Left ventricle myocardium superior (tissue), 1 donor: ENCODE measurements at regions not wholly inside any gene's neighbourhood (a gene's known extent, or its start where the extent isn't known, plus 50 kb on each side); places are given as distances from the start of the nearest gene placed in this dataset.
A peak's percentile ranks its signal among the peaks of the same experiment; 100 is the strongest.

ENCODE experiments used
- ATAC-seq: fragments of 200-7000 bp; cut with Tn5 transposase; one replicate; pipeline ENCODE4 v1.9.1; 2020; ENCODE audit warnings: mild to moderate bottlenecking, moderate library complexity
- DNase-seq: peaks from one replicate; pipeline ENCODE4 v3.0.0-alpha.2; 2020
- intact Hi-C: fragments of 100-400 bp; cut with micrococcal nuclease; formaldehyde crosslinking; loops from one replicate; pipeline ENCODE4 v1.11.0; 2022
- donor health status: DM: no; HTN: yes; CAD: no; lungs with severe emphysema.

DNA sequence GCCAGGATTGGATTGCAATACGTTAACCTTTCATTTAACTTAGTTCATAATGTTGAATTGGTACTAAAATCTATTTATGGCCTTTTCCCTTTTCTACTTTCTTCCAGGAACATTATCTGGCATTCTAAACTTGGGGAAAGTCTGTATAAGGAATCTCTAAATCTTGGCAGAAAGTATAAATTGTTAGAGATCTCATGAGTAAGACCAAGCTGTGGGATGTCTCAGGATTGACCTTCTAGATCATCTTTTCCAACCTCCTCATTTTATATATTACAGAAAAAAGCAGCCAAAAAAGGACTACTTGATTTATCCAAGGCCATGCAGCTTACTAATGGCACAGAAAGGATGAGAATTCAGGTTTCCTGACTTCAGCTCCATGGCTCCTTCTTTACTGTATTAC, 598.3 kb downstream of the INHBA start:
- intact Hi-C loops = no loop called here
- no peak for ATAC-seq
- no peak for DNase-seq

DNA sequence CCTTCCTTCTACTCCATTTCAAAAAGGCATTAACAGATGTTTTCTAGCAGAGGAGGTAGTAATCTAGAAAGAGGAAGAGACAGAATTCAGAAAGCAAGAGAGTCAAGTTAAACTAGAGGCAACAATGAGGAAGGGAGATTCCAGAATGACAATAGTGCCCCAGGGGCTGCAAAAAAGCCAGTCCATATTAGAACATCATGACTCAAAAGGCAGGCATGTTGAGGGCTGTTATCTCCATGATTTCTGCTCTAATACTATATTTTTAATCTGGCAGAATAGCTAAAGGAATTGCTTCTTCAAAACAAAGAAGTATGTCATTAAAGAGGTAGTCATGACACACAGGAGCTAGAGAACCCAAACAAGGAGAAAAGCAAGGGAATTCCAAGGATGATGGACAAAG, 599.6 kb downstream of the INHBA start:
- DNase-seq (no peak), ATAC-seq (no peak)
- intact Hi-C loops = no loop called here

DNA sequence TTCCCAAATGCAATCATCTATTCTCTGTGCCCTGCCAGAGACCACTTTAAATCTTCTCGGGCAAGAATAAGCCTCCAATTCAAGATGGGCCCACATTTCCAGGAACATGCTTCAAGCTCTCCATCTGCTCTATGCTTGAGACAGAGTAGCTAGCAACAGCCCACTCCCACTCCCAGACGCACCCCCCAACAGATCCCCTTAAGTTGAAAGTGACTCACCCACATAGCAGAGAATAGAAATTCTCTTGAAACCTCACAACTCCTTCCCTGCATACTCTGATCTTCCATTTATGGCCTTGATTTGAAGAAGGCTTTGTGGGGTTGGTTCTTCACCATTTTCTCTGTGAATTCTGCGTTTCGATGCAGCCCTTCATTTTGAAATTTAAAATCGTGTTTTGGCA, 604.0 kb downstream of the INHBA start:
- DNase-seq = no peak
- ATAC-seq = no peak
- intact Hi-C loops = no loop called here

DNA sequence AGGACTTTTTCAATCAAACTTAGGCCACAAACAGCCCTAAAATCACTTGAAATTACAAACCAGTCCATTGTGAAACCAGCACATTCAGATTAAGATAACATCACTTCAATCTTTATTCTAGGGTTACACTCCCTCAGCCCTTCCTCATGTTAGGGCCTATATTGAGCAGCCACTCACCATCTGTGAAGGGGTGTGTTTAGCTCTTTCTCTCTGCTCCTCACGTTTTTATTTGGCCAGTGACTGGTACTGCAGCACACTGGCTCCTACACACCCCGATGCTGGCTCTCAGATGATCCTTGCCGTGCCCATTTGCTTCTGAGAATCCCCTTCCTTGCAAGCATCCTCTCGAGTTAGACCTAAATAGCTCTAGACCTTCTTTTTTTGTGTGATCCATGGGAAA, 604.5 kb downstream of the INHBA start:
- ATAC-seq (no peak), DNase-seq (no peak)
- intact Hi-C loops = no loop called here

DNA sequence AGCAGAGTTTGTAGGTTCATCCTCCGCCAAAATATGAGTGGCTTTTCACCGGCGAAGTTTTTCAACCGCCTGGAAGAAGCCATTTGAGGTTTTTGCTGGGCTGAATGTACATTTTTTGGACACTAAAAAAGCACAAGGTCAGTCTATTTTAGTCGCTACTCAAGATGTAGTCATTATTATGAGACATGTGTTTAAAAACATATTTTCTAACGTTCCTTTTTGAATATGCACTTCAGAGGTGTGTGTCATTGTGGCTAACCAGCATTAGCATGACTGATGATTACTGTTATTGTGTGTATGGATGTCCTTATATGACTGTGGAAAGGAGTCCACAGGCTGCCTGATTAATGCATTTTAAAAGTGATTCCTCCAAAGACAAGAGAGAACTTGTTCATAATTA, 605.4 kb downstream of the INHBA start:
- ATAC-seq = no peak
- DNase-seq = no peak
- intact Hi-C loops = no loop called here

DNA sequence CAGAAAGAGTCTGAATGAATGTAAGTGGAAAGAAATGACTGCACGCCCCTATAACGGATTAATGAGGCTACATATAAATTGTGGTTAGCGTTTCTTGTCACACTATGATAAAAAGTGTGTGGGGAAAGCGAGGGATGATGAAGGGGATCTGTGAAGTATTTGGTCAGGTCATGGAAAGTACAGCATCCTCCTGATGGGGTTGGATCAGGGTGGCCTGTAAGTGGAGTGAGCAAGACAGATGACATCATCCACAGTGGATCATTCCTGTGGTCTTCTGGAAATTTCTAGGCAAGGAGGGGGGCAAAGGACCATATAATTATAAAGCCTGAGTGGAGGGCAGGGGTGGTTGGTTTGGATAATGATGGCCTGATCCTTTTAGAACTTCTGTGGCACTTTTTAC, 606.0 kb downstream of the INHBA start:
- intact Hi-C loops = no loop called here
- DNase-seq = no peak
- ATAC-seq = no peak

DNA sequence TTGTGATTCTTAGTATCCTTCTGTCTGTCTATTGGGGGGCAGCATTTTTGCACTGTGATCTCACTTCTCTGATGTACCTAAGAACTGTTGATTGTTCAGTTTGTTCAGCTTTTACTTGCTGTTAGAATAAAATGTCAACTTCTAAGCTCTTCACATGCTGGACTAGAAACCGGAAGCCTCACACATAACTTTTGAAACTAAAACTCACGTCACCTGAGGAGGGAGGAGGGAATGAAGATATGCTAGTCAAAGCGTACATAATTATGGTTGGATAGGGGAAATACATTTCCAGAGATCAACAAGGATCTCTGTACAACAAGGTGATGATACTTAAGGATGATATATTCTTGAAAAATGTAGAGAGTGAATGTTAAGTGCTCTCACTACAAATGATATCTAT, 609.7 kb downstream of the INHBA start:
- intact Hi-C loops = no loop called here
- DNase-seq (no peak), ATAC-seq (no peak)

DNA sequence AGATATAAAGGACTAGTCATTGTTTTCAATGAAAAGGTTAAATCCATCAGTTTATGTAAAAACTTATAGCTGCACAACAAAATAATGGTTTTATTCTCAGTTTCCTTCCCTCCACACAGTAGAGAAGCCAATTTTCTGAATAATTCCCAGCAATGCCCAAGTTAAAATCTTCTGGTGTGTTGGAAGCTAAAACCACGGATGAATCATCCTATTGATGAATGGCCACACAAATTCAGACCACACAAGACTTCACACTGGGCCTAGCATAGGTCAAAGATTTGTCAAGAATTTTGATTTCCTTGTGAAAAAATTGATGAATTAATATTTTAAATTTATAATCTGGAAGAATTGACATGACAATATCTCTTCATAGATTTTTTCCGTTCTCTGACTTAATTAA, 617.6 kb downstream of the INHBA start:
- DNase-seq (no peak), ATAC-seq (no peak)
- intact Hi-C loops = no loop called here

DNA sequence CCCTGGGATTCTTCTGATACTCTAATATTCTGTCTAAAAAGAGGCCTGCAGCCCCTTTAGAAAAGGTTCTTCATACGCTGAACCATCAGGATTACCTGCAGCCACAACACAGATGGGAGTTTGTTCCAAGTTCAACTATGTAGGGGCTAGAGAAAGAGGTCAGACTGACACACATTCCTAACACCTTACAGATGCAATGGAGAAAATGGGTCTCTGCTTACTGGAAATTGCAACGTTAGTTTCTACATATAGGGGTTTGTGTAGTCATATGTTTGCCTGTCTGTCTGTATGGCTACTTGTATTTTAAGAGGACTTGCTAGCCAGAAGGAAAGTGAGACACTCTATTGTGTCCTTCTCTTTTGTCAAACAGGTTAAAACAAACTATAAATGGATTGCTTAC, 618.5 kb downstream of the INHBA start:
- ATAC-seq = no peak
- no peak for DNase-seq
- intact Hi-C loops = no loop called here

DNA sequence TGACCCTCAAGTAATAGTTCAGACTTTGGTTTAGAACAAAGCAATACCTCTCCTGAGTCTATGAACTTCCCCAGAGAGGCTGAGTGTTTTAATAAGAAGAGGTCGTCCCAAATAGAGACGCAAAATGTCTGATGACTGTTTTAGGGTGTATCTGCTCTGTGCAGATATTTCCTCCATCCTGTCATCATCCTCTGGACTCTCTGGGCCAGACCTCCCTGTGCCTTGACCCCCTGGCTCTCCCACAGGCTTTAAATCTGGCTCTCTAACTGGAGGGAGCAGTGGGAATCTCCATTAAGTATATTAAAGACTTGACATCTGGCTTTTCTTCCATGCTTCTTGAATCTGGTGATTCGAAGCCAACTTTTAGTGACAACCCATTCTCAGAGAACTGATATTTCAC, 633.3 kb downstream of the INHBA start:
- no peak for DNase-seq
- ATAC-seq = no peak
- intact Hi-C loops = no loop called here

DNA sequence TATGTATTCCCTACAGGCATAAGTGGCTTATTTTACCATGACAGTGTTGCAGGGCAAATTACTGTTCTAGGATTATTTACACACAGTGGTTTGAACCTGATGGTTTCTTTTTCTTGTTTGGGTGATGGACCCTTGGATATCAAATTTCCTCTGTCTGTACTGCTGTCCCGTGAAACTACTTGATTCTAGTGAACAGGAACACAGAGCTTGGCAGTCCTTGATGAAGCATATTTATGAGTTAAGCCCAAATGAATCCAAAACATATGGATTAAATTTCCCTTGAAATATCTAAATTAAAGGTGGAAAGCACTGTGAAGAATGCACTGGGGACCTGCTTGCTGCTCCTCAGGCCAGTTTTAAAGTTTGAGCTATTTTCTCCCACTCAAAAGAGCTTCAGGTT, 635.3 kb downstream of the INHBA start:
- ATAC-seq (no peak), DNase-seq (no peak)
- intact Hi-C loops = no loop called here

DNA sequence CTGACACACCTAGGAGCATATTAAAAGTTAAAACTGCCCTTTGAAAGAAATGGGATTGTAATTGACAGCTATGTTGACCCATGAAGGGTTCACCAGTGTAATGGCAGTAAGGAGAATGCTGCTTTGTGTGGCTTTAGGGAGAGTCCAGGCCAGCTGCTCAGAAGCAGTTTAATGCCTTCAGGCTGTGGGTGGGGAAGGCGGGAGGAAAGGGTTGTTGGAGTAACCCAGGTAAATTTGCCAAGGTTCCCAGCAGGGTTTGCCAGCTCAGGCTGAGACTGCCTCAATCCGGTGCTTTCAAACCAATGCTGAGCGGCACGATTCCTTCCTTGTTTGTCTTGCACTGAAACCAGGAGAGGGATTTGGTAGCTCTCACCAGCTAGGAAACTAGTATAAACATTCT, 637.2 kb downstream of the INHBA start:
- DNase-seq (no peak), ATAC-seq (no peak)
- intact Hi-C loops = no loop called here

DNA sequence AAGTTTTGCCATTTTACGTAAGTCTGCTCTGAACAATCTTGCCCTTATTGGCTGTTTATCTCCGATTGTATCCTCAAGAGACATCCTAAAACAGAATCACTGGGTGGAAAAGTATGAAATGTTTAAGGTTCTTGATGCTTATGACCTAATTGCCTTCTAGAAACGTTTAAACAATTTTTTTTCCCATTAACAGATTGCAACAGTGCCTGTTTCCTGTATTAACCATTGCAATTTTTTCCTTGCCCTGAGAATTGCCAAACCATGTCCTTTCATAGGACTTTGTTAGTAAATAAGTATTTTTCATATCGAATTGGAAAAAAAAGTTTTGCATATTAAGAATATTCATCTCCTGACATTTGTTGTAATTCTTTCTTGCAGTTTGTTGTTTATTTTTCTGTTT, 639.8 kb downstream of the INHBA start:
- ATAC-seq (no peak), DNase-seq (no peak)
- intact Hi-C loops = no loop called here

DNA sequence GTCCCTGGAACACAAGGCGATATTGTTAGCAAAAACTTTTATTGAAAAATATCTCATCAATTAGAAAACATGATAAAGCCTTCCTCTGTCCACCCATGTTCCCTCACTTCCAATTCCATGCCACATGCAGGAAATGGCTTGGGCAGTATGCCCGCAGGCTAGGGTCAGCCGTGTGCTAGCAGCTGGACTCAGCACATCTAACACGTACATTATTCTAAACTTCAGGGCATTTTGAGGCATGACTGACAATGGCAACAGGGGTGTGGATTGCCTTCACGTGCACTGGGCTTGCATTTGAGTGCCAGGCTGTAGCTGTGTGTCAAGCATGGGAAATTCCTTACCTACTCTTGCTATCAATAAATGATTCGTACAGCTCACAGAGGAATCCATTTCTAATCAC, 642.1 kb downstream of the INHBA start:
- ATAC-seq (no peak), DNase-seq (no peak)
- intact Hi-C loops = no loop called here

DNA sequence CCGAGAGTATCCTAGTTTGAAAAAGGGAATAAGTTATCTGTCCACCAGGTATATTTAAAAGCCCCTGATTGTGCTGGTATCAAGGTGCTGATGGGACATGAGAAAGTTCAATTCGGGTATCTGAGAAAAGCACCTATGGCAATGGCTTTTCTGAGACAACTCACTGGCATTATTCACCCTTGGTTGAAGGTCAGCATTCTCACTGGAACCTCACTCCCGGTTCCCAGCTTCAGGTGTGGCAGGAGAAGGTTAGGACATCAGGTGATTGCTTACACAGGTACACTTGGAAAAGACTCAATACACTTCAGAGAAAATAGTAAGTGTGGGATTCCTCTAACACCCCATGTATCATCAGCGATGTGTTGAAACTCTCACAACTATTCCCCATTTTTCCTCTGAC, 643.1 kb downstream of the INHBA start:
- ATAC-seq (no peak), DNase-seq (no peak)
- intact Hi-C loops = no loop called here

DNA sequence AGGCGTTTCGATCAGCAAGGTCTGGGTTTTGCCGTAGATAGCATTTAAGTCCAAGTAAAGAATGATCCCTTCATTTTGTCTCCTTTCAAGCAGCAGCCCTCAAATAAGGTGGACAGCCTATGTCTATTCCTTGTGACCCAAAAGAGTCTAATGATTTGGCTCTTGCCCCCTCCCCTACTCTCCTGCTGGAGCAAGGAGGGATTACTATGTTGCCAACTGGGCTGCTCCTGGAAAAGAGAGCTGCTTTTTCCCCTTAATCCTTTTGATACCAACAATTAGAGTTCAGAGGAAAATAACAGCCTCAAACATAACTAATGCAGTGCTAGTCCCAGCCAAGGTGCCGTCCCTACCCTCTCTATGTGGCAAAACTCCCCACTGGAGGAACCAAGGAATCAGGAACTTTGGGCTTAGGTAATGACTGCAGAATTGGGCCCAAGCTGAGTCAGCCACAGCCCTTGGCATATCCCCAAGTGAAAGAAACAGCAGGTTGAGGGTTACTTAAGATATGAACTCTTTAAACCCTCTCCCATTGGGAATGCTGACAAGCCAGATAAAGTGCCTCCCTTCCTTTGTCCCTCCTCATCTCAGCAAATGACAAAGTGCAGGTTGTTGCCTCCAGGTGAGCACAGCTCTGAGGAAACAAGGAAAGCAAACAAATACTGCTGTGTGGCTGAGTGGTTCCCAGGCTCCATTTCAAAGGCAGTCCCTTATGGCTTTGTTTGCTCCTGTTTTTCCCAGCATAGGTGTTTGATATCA, 643.7 kb downstream of the INHBA start:
- no peak for ATAC-seq
- intact Hi-C loops = no loop called here
- no peak for DNase-seq

DNA sequence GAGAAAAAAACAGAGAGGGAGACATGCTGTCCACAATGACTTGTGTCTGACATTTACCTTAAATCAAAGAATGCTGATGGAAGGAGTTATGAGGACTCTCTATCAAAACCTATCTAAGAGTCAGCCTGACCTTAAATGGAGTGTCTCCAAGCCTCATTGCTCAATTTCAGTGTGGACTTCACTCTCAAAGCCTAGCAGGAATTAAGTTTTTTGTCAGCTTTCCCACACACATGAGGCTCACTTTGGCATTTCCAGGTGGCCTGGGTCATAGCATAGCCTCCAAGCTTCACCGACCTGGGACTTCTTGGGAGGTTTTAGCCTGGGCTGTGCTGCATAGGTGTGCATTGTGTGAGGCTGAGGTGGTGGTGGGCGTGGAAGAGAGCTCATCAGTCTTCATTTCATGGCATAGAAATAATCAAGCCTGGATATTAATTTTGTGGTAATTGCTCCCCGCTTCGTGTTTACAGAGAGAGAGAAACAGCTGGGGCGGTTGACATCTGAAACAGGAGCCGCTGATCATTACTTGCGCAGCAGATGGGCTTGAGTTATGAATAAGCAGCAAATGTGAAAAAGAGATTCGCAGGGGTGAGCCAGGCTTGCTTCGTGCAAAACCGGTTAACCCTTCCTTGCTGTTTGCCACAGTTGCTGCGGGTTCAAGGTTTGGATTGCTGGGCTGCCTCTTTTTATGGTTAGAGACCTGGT, 647.8 kb downstream of the INHBA start:
- intact Hi-C loops = no loop called here
- no peak for ATAC-seq
- no peak for DNase-seq

DNA sequence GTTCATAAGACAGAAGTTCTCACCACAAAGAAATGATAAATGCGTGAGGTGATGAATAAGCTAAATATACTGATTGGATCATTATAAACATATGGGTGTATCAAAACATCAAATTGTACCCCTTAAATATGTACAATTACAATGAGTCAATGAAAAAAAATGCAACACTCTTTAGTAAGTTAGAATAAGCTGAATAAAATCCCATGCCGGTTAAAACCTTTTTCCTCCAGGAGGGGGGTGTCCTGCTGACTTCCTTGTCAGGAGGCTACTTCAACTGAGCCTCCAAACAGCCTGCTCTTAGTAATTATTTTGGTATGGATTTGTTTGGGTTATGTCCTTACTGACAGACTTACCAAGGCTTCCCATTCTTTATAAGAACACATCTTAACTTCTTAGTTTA, 649.1 kb downstream of the INHBA start:
- no peak for DNase-seq
- intact Hi-C loops = no loop called here
- ATAC-seq = no peak

DNA sequence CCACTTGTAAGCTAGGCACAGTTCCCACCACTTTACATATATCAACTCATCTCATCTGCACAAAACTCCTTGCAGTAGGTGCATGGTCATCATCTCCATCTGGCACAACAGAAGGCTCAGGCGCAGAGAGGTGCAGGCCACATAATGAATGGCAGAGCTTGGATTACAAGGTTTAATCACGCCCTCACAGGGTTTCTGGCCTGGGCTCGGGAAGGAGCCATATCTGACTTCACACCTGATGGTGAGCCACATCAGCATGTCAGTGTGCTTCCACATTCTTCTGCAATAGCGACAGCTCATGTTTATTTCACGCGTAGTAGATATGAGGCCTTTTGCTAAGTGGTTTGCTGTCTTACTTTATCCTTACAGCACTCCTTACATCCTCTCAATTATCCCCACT, 650.2 kb downstream of the INHBA start:
- DNase-seq (no peak), ATAC-seq (peak; percentile 9)
- intact Hi-C loops = no loop called here

DNA sequence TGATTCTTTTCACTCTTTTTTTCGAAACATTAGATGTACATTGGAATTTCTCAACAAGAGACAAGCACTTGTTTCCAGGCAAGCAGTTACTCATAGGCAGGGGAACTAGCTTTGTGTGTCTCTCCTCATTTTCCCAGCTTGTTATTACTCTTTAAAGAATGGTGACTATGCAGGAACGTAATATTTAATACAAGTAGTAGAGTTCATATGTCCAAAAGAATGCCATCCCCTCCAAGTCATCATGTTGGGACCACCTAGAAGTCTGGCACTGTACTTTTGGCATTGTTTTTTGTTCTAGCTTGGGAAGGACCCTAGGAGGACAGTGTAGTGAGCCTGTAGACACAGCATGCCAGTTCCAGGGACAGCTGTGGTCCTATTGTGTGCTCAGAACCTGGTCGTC, 650.7 kb downstream of the INHBA start:
- intact Hi-C loops = no loop called here
- no peak for ATAC-seq

DNA sequence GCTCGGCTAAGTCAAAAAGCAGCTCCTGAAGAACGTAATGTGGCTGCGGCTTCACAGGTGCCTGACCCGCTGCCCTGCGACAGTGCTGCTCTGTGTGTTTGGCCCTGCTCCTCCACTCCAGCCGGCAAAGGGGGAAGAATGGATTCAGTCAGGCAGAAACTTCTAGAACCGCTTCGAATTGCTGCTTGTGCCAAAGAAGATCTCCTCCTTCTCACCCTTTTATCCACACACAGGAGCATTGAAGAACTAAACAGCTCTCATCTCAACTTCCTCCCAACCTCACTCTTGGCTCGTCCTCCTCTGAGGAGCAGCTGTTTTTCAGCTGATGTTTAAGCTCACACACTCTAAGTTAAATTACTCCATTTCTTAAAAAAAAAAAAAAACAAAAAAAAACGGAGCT, 651.4 kb downstream of the INHBA start:
- intact Hi-C loops = no loop called here
- ATAC-seq (no peak), DNase-seq (no peak)

More for the DNA sequence above, 650.7 kb downstream of the INHBA start:
- no peak for DNase-seq
